NCI-H1105 treated with DMSO at 0.1 percent for 48 hours (cell line): ENCODE measurements at regions not wholly inside any gene's neighbourhood (a gene's known extent, or its start where the extent isn't known, plus 50 kb on each side); places are given as distances from the start of the nearest gene placed in this dataset.
"Not testable (repeated sequence)": the region's sequence is repeated elsewhere in the genome, so short reads cannot be mapped to it uniquely, and the experiment has no call there.

Experiments used
- DNase-seq: peaks from one replicate; lab custom pipeline; 2025; lab: John Stamatoyannopoulos, UW

DNA sequence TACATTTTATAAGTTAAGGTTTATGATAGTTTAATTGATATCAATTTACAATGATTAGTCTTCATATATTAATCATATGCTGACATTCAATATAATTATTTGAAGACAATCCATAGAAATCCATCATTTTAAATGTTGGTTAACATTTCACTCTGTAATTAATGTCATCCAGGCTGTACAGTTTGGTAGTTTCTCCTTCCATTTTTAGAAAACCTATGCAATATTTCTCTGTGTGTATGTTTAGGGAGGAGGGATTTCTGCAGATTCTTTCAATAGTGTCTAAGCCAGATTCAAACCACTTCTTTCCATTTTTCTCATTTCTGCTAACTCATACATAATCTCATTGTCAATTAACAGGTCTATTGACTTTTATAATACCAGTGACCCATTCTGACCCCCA is 1159.0 kb upstream of the ATXN8OS start:
- DNase-seq, result no peak

DNA sequence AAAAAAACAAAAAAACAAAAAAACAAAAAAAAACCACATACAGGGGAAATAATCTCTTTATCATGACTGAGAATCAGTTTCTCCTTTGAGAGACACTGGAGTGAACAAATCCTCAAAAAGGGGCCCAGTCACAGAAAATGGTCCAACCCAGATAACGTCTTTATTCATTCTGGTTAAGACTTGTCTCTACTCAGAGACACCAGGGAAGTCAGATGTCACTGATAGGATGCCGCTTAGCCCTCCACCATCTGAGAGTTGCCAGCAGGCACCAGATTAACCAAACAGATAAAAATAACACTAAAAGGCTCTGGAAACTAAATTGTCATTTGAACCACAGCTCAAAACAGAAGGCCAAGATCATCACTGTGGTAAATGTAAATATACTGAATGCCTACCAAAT is 1163.4 kb upstream of the ATXN8OS start:
- no peak for DNase-seq

DNA sequence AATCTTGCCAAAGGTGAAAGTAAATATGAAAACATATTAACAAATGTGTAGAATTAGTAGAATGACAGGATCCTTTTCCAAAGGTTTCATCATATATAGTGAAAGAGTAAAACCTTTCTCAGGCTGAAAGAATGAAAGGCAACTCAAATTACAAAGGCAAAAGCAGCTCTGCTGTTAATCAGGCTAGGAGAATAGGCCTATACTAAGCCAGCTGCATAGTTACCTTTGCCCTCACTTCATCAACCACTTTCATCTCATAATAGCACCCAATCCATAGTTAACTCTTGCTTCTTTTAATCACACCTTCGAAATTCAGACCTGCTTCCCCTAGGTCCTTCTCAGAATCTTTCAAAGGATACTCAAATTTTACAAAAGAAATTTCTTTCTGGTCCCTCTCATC is 1167.6 kb upstream of the ATXN8OS start:
- DNase-seq, result no peak

DNA sequence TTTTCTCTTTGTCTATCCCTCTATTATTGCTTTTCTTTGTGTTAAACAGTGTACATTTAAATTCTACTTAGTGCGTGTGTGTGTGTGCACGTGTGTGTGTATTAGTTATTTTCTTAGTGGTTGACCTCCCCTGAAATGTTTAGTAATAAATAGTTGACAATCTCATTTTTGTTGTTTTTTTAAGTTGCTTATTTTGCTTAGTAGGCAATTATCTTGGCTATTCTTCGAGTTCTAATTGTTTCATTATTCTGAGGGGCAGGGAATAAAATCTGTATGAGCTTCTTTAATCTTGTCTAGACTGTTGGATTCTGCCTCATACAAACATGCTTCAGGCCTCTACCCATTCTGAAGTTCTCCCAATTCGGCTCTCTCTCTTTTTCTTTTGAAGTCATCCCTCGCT is 1169.0 kb upstream of the ATXN8OS start:
- DNase-seq, result no peak

DNA sequence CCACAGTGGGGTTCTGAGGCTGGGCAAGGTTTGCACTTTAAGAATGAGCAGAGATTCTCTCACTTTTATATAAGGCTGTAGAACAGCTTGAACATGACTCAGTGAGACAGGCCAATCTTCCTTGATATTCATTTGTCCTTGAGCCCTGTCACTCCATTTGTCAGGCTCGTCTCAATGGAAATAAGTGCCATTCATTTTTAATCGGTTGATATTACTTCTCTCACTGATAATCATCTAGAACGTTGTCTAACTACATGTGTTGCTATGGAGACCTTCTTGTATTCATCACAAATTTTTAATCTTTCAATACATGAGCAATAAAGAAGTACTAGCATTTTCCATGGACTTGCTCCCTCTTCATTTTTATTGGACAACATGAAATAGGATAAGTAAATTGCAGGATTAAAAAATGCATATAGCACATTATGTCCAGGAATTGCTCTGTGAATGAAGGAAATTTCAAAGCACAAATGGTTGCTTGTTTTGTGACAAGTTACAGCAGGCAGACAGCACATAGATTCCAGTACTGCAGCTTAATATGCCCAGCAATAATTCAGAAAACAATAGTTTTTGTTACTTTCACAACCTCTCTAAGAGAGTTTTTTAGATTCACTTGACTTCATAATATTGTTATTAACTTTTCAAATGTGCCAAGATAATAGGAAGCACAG is 1178.4 kb upstream of the ATXN8OS start:
- no peak for DNase-seq

DNA sequence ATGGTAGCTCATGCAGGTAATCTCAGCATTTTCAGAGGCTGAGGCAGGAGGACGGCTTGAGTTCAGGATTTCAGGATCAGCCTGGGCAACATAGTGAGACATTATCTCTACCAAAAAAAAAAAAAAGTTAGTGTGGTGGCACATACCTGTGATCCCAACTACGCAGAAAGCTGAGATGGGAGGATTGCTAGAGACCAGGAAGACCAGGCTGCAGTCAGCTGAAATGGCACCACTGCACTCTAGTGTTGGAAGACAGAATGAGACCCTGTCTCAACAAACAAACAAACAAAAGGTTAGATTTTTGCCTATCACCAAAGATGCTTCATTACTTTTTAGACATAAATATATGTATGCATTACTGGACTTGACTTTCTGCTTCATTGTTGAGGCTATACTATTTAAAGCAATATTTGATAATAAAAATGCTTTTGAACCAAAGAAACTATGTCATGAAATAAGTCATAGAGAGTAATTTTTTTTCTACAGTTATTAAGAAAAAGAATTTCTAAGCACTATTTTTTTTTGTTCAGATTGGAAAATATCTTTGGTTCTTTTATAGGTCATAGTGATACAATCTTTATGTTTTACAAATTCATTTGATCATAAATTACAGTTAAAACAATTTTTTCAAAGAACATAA is 1180.1 kb upstream of the ATXN8OS start:
- peak; percentile 27 for DNase-seq

DNA sequence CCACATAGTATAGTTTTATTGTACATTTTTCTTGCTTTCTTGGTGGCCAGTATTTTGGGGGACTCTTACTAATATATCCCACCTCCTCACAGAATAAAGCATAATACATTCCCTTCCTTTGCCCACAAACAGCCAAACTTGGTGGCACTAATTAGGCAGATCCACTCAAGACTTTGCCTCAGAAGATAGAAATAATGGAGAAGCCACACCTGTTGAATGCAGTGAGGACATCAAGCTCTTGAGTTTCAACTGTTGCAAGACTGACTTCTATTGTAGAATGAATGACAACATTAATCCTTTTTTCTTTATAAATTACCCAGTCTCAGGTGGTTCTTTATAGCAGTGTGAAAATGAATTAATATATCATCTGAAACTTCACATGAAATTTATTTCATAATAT is 1183.6 kb upstream of the ATXN8OS start:
- DNase-seq, result no peak

DNA sequence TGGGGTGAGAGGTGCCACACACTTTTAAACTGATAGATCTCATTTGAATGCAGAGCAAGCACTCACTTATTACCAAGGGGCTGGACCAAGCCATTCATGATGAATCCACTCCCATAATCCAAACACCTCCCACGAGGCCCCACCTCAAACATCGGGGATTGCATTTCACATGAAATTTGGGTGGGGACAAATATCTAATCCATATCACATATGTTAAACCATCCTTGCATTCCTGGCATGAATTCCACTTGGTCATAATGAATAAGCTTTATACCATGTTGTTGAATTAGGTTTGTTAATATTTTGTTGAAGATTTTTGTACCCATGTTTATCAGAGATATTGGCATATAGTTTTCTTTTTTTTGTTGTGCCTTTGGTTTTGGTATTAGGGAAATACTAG is 1198.7 kb upstream of the ATXN8OS start:
- DNase-seq, result no peak

DNA sequence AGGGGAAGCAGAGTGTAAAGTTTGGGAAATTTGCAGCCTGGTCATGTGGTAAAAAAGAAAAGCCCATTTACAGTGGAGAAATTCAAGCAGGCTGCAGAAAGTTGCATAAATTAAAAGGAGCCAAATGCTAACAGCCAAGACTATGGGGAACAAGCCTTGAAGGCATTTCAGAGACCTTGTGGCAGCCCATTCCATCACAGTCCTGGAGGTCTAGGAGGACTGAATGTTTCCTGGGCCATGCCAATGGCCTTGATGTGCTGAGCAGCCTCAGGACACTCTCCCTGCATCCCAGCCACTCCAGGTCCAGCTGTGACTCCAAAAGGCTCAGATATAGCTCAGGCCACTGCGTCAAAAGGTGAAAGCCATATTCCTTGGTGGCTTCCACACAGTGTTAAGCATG is 1202.4 kb upstream of the ATXN8OS start:
- no peak for DNase-seq

DNA sequence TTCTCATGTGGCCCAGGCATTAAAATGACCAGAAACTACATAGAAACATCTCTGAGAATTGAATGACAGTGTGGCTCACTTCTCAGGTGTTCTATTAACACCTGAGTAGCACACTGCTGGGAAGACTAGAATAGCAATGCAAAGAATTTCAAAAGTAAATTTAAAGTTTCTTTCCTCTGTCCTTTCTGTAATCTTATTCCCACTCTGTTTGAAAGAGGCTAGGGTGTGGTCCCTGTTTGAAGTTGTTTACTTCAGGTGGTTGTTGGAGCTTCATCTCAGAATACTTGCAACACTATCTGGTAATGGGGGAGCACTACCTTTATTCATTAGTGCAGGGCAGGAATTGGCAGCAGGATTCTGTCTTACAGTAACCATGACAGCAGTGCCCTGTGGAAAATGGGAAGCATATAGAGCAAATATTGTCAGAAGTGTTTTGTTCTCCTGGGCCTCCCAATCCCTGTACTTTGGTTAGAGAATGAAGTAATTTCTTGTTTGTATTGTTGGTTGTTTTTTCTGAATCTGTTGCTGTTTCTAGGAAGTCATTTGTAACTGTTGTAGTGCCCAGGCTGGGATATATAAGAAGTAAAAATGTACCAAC is 1210.2 kb upstream of the ATXN8OS start:
- DNase-seq, result no peak

DNA sequence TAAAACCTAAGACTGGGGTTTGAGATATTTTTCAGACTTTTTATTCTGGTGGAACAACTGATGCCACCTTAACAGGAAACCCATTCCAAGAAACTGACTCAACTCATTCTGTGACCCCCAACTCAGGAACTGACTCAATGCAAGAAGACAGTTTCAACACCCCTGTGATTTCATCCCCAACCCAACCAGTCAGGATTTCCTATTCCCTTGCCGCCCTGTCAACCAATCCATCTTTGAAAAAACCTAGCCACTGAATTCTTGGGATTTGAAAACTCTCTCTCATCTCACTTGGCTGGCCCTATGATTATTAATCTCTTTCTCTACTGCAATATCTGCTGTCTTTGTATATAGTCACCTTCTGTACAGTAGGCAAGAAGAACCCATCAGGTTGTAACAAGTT is 1211.9 kb upstream of the ATXN8OS start:
- DNase-seq, result no peak

DNA sequence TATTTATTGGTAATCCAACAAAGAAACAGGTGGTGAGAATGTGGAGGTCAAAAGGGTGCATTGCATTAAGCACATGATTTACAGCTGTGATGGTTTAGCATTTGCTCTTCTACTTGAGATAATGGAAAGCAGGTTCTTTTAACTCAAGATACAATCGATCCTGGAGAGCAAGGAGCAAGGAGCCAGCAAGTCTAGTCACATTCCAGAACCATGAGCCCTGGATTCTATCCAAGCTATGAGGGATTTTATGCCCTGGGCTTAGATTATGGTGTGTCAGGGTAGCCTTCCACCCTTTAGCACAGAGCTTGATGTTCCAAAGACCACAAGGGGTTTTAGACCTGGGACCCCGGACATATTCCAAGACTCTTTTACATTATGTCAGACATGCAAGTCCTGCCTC is 1213.9 kb upstream of the ATXN8OS start:
- DNase-seq, result not testable (repeated sequence)

DNA sequence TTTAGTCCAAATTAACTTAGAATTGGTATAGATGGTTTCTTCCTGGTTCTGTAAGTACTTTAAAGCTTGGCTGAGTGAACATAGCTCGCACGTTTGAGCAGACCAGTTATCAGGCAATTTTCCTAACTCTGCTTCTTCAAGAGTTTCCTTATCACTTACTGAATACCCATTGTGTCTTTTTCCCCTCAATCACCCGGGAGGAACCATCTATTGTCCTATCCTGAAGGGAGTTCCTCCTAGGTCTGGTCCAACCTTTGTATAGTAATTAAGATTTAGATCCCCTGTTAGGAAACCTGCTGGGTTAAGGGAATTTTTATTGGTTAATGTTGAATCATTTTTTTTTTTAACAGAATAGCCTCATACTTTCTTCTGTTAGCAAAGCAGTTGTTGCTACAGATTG is 1215.0 kb upstream of the ATXN8OS start:
- not testable (repeated sequence) for DNase-seq

DNA sequence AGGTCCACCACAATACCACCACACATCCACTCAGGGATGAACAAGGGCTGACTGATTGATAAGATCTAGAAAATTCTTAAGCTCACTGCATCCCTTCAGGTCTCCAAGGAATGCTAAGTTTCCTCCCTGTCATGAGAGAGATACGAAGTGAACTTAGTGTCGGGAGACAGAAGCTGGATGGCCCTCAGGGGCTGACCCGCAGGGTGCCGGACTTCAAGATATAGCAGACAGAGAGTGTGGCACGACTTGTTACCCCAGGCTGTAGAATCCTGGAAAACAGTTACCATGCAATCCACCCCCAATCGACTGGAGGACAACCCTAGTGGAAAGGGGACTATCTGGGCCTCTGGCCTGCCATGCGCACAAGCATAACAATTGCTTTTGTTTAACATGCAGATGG is 1217.5 kb upstream of the ATXN8OS start:
- DNase-seq, result not testable (repeated sequence)

DNA sequence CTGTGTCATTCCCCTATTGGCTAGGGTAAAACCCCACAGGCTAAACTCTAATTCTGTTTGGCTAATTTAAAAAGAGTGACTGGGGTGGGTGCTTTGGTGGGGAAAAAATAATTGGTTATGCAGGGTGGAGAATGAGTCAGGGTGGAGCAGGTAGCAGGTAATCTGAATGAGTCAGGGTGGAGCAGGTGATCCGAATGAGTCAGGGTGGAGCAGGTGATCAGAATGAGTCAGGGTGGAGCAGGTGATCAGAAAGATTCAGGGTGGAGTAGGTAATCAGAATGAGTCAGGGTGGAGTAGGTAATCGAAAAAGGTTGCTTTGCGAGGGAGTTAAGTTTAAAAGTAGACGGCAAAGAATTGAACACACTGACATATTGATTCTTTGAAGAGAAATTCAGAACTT is 1218.8 kb upstream of the ATXN8OS start:
- no peak for DNase-seq

DNA sequence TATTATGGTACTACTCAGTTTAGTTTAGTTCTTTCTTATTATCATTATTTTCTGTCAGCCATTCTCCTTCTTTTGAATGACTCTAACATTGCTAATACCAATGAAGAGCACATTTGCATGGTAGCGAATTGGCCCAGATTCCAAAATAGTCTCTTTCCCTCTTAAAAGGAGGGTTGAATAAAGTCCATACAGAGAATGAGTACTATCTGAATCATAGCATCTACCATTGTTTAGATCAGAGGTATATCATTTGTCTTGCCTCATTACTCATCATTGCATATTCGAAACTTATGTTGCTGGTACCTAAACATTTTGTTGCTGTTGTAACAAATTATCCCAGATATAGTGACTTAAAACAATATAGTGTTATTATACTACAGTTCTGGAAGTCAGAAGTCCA is 1235.3 kb upstream of the ATXN8OS start:
- no peak for DNase-seq

DNA sequence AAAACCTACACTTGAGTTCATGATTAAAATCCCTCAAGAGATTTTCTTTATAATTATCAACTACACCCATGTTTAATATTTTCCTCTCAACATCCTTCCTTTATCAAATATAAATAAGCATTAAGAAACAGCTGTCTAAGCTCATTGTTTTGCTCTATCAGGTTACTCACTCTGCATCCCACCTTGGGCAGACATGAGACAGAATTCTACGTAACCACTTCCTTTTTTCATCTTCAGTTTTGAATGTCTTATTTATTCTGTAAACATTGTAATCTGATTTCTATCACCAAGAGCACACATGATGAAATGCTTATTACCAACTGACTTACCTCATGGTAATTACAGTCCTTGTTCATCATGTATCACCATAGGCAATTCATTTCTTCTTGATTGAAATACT is 1256.6 kb upstream of the ATXN8OS start:
- DNase-seq, result peak; percentile 14

DNA sequence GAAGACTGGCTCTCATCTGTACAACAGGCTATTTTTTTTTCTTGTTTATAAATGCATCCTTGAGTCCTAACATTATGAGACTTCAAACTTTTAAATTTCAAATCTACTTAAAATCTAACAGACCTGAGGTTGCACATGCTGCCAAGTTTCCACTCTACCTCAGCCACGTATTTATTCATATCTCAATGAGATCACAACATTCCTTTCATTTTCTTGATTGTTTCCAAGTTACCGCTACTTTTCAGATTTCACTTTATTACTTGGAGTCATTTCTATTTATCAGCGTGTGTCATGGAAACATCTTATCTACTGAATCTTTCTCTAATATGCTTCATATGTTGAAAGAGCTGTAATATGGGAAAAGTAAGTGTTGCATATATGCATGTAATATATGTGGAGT is 1257.5 kb upstream of the ATXN8OS start:
- no peak for DNase-seq

DNA sequence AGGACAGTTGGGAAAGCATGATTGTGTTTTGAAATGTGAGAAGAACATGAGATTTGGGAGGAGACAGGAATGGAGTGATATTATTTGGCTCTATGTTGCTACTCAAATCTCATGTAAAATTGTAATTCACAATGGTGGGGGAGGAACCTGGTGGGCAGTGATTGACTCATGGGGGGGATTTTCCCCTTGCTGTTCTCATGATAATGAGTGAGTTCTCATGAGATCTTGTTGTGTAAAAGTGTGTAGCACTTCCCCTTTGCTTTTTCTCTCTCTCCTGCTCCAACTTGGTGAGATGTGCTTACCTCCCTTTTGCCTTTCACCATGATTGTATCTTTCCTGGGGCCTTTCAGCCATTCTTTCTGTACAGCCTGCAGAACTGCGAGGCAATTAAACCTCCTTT is 1261.0 kb upstream of the ATXN8OS start:
- no peak for DNase-seq

DNA sequence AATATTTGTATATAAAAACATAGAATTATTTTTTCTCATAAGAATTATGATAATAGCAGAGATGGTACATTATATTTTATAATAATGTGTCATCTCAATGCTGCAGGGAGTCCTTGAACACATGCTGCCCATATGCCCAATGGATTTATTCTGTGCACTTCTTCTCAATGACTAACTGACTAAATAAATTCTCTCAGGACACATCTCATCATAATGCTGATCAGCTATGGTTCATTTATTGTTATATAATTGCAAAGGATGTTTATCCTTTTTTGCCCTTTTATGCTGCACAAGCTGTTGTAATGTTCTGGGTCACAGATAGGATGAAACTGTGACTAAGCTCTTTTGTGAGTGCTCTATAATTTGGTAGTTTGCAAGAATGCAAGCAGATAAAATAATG is 1273.3 kb upstream of the ATXN8OS start:
- no peak for DNase-seq

DNA sequence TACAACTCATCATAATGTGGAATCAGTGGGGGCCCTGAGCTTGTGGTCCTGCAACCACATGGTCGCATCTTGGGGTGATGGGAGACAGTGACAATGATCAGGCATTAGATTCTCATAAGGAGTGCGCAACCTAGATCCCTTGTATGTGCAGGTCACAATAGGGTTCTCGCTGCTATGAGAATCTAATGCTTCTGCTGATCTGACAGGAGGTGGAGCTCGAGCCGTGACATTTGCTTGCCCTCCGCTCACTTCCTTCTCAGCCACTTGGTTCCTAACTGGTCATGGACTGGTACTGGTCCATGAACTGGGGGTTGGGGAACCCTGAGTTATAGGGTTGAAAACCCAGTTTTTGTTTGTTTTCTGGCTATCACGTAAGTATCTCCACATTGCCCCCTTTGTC is 1290.9 kb upstream of the ATXN8OS start:
- no peak for DNase-seq

DNA sequence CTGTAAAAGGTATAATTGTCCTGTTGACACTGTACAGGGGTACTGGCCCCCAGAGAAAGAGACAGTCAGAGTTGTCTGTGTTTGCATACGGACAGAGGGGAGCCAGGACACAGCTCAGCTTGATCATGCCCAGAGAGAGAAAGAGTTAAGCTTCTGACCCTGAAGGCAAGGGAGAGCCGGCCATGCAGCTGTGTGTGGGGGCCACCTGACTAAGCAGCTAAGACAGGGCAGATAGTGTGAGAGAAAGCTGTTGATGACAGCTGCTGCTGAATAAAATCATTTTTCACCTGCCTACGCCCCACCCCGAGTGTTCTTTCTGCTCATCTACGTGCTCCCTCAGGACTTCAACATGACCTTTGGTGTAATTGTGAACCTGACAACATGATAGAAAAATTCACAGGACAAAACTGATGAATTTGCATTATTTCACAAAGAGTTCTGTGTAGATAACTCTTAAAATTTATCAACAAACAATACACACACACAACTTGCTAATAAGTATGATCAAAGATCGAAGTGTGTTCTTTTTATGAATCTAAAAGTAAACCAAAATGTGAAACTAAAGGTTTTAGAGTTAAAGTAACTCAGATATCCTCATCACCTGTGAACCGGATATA is 1294.3 kb upstream of the ATXN8OS start:
- DNase-seq, result no peak

DNA sequence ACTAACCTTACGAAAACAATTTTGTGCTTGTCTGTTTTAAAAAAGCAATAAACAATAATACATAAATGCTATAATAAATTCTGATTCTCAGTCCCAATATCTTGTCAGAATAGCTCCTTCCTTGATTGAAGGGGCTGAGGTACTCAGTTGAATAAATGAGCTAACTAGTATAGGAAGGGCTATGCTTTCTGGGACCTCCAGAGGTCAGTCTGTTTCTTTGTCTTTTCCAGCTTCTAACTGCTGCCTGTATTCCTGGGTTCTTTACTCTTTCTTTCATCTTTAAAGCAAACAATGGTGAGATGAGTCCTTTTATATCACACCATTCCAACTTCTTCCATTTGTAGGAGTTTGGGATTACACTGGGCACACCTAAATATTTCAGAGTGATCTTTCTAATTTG is 1297.0 kb upstream of the ATXN8OS start:
- DNase-seq, result peak; percentile 1
